Spinal cord (tissue), 9 donors: ENCODE measurements at regions not wholly inside any gene's neighbourhood (a gene's known extent, or its start where the extent isn't known, plus 50 kb on each side); places are given as distances from the start of the nearest gene placed in this dataset.

ENCODE experiments used
- DNase-seq, 6 donors: peaks; one replicate each; pipeline versions ENCODE4 v3.0.0 to v3.0.0-alpha.2; 2013 to 2015; ENCODE audit warnings: low spot score in 6 of 6, low read depth in 4 of 6
- H3K27ac ChIP-seq: one replicate; pipeline ENCODE4 v1.5.1; 2013; ENCODE audit warnings: low read depth, low read length, control low read depth
- H3K27me3 ChIP-seq: one replicate; pipeline ENCODE4 v1.6.1; 2013; ENCODE audit warnings: low read length; ENCODE audit not compliant: control insufficient read depth, insufficient read depth
- H3K36me3 ChIP-seq: one replicate; pipeline ENCODE4 v1.6.1; 2013; ENCODE audit warnings: low read length; ENCODE audit not compliant: control insufficient read depth, insufficient read depth
- H3K4me1 ChIP-seq: one replicate; pipeline ENCODE4 v1.6.1; 2013; ENCODE audit warnings: low read length; ENCODE audit not compliant: control insufficient read depth, insufficient read depth
- H3K4me3 ChIP-seq: one replicate; pipeline ENCODE4 v1.5.1; 2013; ENCODE audit warnings: low read depth, low read length, control low read depth
- H3K9me3 ChIP-seq: one replicate; pipeline ENCODE4 v1.6.1; 2013; ENCODE audit warnings: low read length; ENCODE audit not compliant: control insufficient read depth, insufficient read depth
- WGBS: methylation state at CpG from one replicate; pipeline ENCODE4 v1.1.5; 2013; ENCODE audit warnings: missing lambda C conversion rate; ENCODE audit not compliant: insufficient coverage; 5-methylcytosine and 5-hydroxymethylcytosine counted together
- donor health status: healthy.

DNA sequence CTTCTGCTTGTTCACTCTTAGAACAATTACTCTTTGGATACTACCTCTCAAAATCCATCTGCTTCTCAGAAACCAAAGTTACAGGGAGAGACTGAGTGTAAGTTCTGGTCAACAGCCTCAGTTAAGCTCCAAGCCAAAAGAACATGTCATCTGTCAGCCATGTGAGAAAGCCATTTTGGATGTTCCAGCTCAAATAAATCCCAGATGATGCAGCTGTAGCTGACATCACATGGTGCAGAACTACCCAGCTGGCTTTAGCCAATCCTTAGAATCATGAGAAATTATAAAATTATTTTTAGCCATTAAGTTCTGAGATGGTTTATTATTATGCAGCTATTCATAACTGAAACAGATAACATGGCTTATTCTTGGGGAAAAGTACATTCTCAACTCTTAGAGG lies 696.0 kb downstream of the ZNF385D start:
- Histone ChIP-seq H3K27me3 (no peaks in the 10 kb centered on the region), H3K36me3 (no peaks in the 10 kb centered on the region), H3K27ac (no peak overlapping the region), H3K4me3 (no peak overlapping the region), H3K4me1 (no peaks in the 10 kb centered on the region), H3K9me3 (no peaks in the 10 kb centered on the region)
- DNase-seq, result no peak

DNA sequence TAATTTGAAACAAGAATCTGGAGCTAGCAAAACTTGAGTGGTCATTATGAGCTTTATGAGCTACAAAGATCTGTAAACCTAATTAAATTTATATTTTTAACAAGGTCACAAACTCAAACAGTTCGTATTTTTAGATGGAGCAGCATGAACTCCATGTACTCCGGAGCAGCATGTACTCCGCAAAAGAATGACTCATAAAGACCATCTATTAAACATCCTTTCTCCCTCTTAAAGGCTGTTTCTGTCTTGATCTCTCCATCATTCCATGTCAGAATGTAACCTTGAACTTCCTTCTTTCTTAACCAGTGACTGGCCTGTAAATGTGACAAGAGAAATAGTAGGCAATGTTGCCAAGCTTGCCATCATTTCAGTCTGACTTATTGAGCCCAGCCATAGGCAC lies 696.9 kb downstream of the ZNF385D start:
- H3K36me3 ChIP-seq, result no peaks in the 10 kb centered on the region
- H3K27ac ChIP-seq, result no peak overlapping the region
- no peaks in the 10 kb centered on the region for H3K9me3 ChIP-seq
- no peak overlapping the region for H3K4me3 ChIP-seq
- WGBS, result 100% methylated on average over 3 of the region's 3 CpGs
- no peaks in the 10 kb centered on the region for H3K27me3 ChIP-seq
- H3K4me1 ChIP-seq, result no peaks in the 10 kb centered on the region
- DNase-seq, result no peak

DNA sequence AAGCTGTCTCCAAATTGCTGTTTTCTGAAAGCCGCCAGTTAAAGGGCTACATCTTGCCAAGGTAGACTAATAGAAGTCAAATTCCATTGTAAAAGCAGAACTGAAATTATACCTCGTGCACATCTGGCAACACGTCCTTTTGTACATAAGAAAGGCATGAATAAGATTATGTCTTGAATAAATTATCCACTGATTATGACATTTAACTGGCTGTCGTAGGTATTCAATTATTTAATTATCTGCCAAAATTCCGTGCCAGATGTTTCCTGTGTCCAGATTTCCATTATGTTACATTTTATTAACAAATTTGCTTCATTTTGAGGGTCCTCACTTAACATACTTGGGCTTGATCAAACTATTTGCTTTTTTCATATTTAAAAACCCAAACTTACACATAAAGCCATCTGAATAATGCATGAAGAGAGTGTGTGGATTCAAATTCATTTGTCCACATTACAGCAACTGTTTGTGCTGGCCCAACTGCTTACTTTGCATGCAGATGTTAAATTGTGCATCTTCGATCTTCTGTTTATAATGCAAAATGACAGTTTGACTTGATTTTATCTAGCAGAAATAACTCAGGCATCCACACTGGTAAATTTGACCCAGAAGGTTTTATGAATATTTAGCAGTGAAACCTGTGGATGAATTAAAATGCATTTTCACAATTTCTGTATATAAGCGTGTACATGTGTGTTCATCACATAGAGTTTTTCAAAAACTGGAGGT lies 701.5 kb downstream of the ZNF385D start:
- no peaks in the 10 kb centered on the region for H3K4me1 ChIP-seq
- no peaks in the 10 kb centered on the region for H3K9me3 ChIP-seq
- H3K4me3 ChIP-seq, result no peak overlapping the region
- 92% methylated on average over 2 of the region's 7 CpGs for WGBS
- no peak overlapping the region for H3K27ac ChIP-seq
- no peaks in the 10 kb centered on the region for H3K36me3 ChIP-seq
- H3K27me3 ChIP-seq, result no peaks in the 10 kb centered on the region
- peak in 1 of 6 donors; percentile 15 for DNase-seq

DNA sequence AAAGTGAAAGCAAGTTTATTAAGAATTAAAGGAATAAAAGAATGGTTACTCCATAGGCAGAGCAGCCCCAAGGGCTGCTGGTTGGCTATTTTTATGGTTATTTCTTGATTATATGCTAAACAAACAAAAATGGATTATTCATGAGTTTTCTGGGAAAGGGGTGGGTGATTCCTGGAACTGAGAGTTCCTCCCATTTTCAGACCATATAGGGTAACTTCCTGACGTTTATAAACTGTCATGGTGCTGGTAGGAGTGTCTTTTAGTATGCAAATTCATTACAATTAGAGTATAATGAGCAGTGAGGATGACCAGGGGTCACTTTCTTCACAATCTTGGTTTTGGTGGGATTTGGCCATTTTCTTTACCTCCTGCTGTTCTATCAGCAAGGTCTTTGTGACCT lies 707.9 kb downstream of the ZNF385D start:
- H3K27me3 ChIP-seq, result no peaks in the 10 kb centered on the region
- no peaks in the 10 kb centered on the region for H3K9me3 ChIP-seq
- no CpG with 5 or more reads among the region's 1 CpG for WGBS
- H3K4me1 ChIP-seq, result no peaks in the 10 kb centered on the region
- no peak overlapping the region for H3K4me3 ChIP-seq
- no peaks in the 10 kb centered on the region for H3K36me3 ChIP-seq
- no peak overlapping the region for H3K27ac ChIP-seq
- no peak for DNase-seq

DNA sequence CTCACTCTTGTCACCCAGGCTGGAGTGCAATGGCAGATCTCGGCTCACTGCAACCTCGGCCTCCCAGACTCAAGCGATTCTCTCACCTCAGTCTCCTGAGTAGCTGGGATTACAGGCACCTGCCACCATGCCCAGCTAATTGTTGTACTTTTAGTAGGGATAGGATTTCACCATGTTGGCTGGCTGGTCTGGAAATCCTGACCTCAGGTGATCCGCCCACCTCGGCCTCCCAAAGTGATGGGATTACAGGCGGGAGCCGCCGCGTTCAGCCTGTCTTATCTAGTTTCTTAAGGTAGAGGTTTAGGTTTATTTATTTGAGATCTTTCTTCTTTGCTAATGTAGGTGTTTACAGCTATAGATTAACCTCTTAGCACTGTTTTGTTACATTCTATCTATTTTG lies 708.8 kb downstream of the ZNF385D start:
- Histone ChIP-seq H3K27me3 (no peaks in the 10 kb centered on the region), H3K36me3 (no peaks in the 10 kb centered on the region), H3K27ac (no peak overlapping the region), H3K4me1 (no peaks in the 10 kb centered on the region), H3K9me3 (no peaks in the 10 kb centered on the region), H3K4me3 (no peak overlapping the region)
- 100% methylated on average over 2 of the region's 9 CpGs for WGBS
- no peak for DNase-seq

DNA sequence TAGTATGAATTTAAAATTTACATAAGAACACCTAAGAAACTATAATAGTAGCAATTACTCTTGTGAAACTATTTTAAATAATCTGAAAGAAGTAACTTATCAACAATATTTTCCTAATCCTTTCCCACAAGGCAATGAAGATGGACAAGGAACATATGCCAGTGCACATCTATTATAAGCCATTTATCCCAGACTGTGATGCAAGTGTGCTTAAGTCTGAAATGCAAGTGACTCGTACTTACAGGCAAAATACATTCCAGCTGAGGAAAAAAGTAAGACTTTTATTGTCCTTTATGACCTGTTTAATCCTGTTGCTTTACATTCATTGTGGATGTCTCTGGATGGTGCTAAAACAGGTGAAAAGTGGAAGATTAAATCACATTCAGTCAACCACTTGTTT lies 709.4 kb downstream of the ZNF385D start:
- Histone ChIP-seq H3K36me3 (no peaks in the 10 kb centered on the region), H3K9me3 (no peaks in the 10 kb centered on the region), H3K27me3 (no peaks in the 10 kb centered on the region), H3K4me3 (no peak overlapping the region), H3K4me1 (no peaks in the 10 kb centered on the region), H3K27ac (no peak overlapping the region)
- no peak for DNase-seq
- no CpG with 5 or more reads among the region's 1 CpG for WGBS

DNA sequence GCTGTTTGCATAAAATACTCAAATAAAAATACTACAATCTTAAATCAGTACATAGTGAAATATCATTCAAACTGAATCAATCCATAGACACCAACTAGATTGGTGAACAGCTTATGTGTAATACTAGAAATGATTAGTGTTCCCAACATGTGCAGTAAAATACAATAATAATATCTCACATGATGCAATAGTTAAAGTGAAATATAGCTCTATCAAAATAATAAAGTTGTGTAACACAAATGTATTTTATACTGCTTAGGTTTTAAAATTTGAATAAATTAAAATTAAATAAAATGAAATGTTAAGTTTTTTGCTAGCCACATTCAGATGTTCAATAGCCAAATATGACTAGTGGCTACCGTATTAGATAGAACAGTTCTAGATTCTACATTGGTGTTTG lies 714.1 kb downstream of the ZNF385D start:
- no CpG with 5 or more reads among the region's 1 CpG for WGBS
- Histone ChIP-seq H3K36me3 (no peaks in the 10 kb centered on the region), H3K27me3 (no peaks in the 10 kb centered on the region), H3K9me3 (no peaks in the 10 kb centered on the region), H3K4me3 (no peak overlapping the region), H3K4me1 (no peaks in the 10 kb centered on the region), H3K27ac (no peak overlapping the region)
- DNase-seq, result no peak

DNA sequence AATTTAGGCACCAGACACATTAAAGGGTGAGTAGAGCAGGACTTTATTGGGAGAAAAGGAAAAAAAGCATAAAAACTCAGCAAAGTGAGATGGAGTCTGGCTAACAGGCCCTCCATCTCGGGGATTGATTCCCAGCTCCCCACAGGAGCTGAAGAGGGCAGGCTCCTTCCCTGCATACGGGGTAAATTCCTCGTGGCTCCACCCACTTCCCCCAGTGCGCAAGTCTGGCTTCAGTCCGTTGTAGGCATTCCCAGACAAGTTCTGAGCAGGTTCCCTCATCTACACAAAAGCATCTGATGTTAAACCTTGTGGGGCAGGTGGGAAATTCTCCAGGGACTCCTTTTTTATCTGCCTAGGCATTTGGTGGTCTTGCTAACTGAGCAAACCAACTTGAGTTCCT lies 722.6 kb downstream of the ZNF385D start:
- H3K27me3 ChIP-seq, result no peaks in the 10 kb centered on the region
- no peaks in the 10 kb centered on the region for H3K4me1 ChIP-seq
- no peak for DNase-seq
- no peaks in the 10 kb centered on the region for H3K9me3 ChIP-seq
- no peak overlapping the region for H3K27ac ChIP-seq
- no peaks in the 10 kb centered on the region for H3K36me3 ChIP-seq
- H3K4me3 ChIP-seq, result no peak overlapping the region
- WGBS, result 93% methylated on average over 2 of the region's 5 CpGs

DNA sequence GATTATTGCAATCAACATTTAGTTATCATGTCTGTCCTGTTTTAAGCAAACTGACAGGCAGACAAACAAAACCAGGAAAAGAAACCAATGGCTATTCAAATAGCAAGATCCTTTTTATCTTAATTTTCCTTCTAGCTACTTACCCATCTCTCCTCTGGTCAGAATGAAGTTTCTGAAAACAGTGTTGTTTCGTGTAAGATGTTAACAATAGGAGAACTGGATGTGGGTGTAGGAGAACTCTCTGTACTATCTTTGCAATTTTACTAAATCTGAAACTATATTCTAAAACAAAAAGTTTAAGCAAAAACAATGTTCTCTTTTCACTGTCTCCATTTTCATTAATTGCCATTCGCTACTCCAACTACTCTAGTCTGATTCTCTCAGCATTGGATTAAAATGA lies 726.4 kb downstream of the ZNF385D start:
- H3K36me3 ChIP-seq, result no peaks in the 10 kb centered on the region
- H3K27me3 ChIP-seq, result no peaks in the 10 kb centered on the region
- no peak for DNase-seq
- no peak overlapping the region for H3K4me3 ChIP-seq
- no peaks in the 10 kb centered on the region for H3K4me1 ChIP-seq
- WGBS, result no CpG with 5 or more reads among the region's 2 CpGs
- no peaks in the 10 kb centered on the region for H3K9me3 ChIP-seq
- H3K27ac ChIP-seq, result no peak overlapping the region

DNA sequence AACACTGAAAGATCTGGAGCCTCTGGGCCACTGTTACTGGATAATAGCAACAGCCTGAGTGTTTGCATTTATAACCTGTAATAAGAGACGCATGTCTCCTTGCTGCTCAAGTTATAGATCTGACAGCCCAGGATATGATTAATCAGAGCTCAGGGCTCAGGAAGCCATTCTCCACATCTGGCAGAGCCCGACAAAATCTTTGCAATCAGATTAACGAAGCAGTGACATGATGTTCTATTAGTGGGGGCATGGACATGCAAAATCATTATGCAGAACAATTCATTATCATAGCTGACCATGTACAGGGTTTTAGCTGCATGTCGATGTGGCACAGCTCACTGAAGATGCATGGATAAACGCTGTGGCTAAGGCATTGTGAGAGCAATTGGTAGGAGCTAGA lies 730.3 kb downstream of the ZNF385D start:
- Histone ChIP-seq H3K36me3 (no peaks in the 10 kb centered on the region), H3K27me3 (no peaks in the 10 kb centered on the region), H3K9me3 (peaks cover 2% of the 10 kb centered on the region), H3K4me1 (no peaks in the 10 kb centered on the region), H3K27ac (no peak overlapping the region), H3K4me3 (no peak overlapping the region)
- WGBS, result 71% methylated on average over 1 of the region's 5 CpGs
- DNase-seq, result peak in 1 of 6 donors; percentile 44
